ENCODE measurements at regions not wholly inside any gene's neighbourhood (a gene's known extent, or its start where the extent isn't known, plus 50 kb on each side); places are given as distances from the start of the nearest gene placed in this dataset.

GRCh38 chr18:76102626-76103025 is 392.4 kb downstream of the ZNF516 start:
- Histone ChIP-seq H3K9me3 (no peaks in the 10 kb centered on the region), H3K4me1 (no peaks in the 10 kb centered on the region), H3K27me3 (no peaks in the 10 kb centered on the region), H3K36me3 (no peaks in the 10 kb centered on the region), H3K27ac (no peak overlapping the region), H3K4me3 (no peak overlapping the region)
- no peak for TF ChIP-seq CTCF (IDR thresholded peaks at IDR 0.05 in 4 of 5, conservative IDR thresholded peaks at IDR 0.05 in 1 of 5)
- no peak for TF ChIP-seq POLR2A (IDR thresholded peaks at IDR 0.05)
- in situ Hi-C loops (cut with MboI; ENCODE audit: low sequenced_read_pairs in 4 of 4) (no loop called here), intact Hi-C loops (cut with DNase I; ENCODE audit: low total_unique reads) (no loop called here)
- DNase-seq (no peak), ATAC-seq (no peak)

- no peak overlapping the region for H3K4me3 ChIP-seq
- TF ChIP-seq POLR2A (IDR thresholded peaks at IDR 0.05) = no peak
- TF ChIP-seq CTCF (IDR thresholded peaks at IDR 0.05 in 4 of 5, conservative IDR thresholded peaks at IDR 0.05 in 1 of 5) = no peak
- H3K4me1 ChIP-seq = no peaks in the 10 kb centered on the region
- no peaks in the 10 kb centered on the region for H3K36me3 ChIP-seq
- H3K27me3 ChIP-seq = no peaks in the 10 kb centered on the region
- H3K9me3 ChIP-seq = no peaks in the 10 kb centered on the region
- in situ Hi-C loops (cut with MboI; ENCODE audit: low sequenced_read_pairs in 4 of 4) = no loop called here
- ATAC-seq = no peak
- no peak overlapping the region for H3K27ac ChIP-seq
- no peak for DNase-seq
- intact Hi-C loops (cut with DNase I; ENCODE audit: low total_unique reads) = no loop called here
These were observed 392.9 kb downstream of the ZNF516 start for GRCh38 chr18:76102156-76102555.

- H3K27me3 ChIP-seq = no peaks in the 10 kb centered on the region
- DNase-seq (no peak), ATAC-seq (no peak)
- H3K4me1 ChIP-seq = no peaks in the 10 kb centered on the region
- no peaks in the 10 kb centered on the region for H3K9me3 ChIP-seq
- no peaks in the 10 kb centered on the region for H3K36me3 ChIP-seq
- TF ChIP-seq POLR2A (IDR thresholded peaks at IDR 0.05) (no peak), CTCF (IDR thresholded peaks at IDR 0.05 in 4 of 5, conservative IDR thresholded peaks at IDR 0.05 in 1 of 5) (no peak)
- no peak overlapping the region for H3K4me3 ChIP-seq
- H3K27ac ChIP-seq = no peak overlapping the region
- intact Hi-C loops (cut with DNase I; ENCODE audit: low total_unique reads) (no loop called here), in situ Hi-C loops (cut with MboI; ENCODE audit: low sequenced_read_pairs in 4 of 4) (no loop called here)
These were observed 395.0 kb downstream of the ZNF516 start for GRCh38 chr18:76099931-76100457.

- Histone ChIP-seq H3K36me3 (no peaks in the 10 kb centered on the region), H3K9me3 (no peaks in the 10 kb centered on the region), H3K4me3 (no peak overlapping the region), H3K4me1 (no peaks in the 10 kb centered on the region), H3K27me3 (no peaks in the 10 kb centered on the region), H3K27ac (no peak overlapping the region)
- in situ Hi-C loops (cut with MboI; ENCODE audit: low sequenced_read_pairs in 4 of 4) (no loop called here), intact Hi-C loops (cut with DNase I; ENCODE audit: low total_unique reads) (no loop called here)
- DNase-seq (no peak), ATAC-seq (no peak)
- TF ChIP-seq CTCF (IDR thresholded peaks at IDR 0.05 in 4 of 5, conservative IDR thresholded peaks at IDR 0.05 in 1 of 5) (no peak), POLR2A (IDR thresholded peaks at IDR 0.05) (no peak)
These were observed 396.2 kb downstream of the ZNF516 start for GRCh38 chr18:76098674-76099411.
